ENCODE measurements at regions not wholly inside any gene's neighbourhood (a gene's known extent, or its start where the extent isn't known, plus 50 kb on each side); places are given as distances from the start of the nearest gene placed in this dataset.

DNA sequence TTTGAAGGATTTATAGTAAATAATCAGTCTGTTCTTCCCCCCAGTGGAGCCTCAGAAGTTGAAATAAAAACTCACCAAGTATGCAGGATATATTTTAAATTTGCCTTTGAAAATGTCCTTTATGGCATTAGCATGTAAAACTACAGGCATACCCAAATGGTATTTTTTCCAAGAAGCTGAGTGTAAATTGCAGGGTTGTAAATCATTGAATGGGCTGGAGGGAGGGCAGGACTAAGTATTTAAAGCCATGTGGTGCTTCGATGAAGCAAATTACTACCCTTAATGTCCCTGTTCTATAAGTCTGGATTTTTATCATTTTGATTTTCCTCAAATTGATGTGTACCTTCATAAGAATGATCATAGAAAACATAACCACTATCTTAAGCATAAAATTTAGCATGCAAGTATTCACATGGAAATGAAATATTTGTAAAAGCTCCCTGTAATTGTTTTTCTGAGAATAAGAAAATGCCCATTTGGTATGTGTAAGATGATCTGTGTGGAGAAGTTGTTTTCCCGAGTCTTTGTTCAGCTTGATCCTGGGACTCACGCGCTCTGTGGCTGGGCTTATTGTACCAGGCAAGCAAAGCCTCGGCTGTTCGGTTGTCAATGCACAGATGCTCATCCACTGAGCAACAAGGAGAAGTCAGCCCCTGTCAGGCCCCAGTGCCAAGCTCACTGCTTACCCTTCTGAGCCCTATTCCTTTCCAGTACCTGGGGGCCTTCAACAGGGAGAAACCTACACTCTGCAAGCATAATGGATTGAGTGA is 66.7 kb downstream of the CD164 start:
- no peak for DNase-seq

DNA sequence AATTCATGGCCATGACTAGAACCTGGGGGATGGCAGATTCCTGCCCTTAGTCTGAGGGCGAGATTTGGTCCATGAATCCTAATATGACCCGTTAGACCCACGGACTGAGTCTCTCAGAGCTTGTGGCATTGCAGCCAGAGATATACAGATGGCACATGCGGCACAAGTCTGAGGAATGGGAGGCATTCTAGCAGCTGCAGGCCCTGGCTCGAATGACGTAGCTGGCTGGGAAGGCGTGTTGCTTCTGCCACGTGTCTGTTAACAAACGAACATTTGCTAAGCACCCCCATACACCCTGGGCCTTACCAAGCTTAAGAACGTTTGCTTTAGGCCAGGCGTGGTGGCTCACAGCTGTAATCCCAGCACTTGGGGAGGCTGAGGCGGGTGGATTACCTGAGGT is 68.0 kb downstream of the CD164 start:
- no peak for DNase-seq

DNA sequence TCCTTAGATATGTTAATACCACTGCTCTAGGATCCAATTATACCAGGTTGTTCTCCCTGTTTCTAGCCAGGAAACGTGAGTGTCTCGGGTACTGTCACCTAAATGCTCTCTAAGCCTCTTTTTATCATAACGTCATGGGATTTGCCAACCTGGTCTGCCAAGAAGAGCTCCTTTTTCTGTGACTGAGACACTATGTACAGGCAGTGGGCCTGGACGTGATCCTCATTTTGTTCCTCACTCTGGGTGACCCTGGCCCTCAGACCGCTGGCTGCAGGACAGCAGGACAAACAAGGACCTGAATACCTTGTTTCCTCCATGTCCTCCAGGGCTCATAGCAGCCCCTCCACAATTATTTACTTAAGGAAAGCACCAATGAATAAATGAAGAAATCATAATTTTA is 69.1 kb downstream of the CD164 start:
- no peak for DNase-seq

DNA sequence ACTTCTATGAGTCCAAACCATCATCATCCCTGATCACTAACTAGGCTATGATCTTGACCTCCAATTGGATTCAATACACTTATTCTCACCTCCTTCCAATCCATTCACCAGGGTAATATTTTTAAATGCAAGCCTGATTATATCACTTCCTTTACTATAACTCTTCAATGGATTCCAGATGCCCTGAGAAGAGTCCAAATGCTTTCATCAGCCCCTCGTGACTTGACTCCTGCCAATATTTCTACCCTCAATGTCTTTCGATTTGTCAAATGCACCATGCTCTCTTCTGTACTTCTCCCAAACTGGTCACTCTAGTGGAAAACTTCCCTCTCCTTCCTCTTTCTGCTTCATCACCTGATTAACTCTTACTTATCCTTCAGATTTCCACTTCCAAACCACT is 70.8 kb downstream of the CD164 start:
- no peak for DNase-seq

DNA sequence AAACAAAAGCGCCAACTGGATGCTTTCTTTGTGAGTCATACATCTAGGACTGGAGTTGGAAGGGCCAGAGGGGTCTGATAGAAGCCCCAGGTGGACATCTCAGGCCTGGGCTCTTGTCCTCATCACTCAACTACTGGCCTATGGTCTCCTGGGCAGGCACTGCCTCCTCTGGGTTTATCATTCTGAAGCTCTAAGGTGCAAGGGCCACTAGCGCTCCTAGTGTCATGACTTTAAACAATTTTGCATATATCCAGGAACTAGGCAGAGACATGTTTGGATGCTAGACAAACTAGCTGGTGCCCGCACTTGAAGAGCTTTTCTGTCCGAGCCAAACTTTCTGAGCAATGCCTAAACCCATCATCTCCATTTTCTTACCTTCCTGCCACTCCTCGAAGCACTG is 72.3 kb downstream of the CD164 start:
- no peak for DNase-seq

DNA sequence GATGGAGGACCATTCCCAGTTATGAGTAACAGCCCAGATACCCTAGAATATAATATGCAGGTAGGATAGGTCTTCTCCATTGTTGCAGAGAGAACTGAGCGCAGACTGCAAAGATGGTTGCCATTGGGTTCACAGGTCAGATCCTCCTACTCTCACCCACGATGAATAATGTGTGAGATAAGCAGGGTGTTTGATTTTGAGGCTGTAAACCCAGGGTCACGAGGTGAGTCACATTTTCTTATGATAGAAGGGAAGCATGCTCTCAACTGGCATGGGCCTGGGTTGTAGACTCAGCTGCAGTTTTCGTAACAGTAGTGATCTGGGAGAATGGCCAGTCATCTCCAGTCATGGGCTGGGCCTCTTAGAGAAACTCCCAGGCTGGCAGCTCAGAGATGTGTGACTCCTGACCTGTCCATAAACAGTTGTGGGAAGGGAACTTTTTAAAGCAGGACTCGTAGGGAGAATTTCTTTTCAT is 74.2 kb downstream of the CD164 start:
- DNase-seq, result no peak

DNA sequence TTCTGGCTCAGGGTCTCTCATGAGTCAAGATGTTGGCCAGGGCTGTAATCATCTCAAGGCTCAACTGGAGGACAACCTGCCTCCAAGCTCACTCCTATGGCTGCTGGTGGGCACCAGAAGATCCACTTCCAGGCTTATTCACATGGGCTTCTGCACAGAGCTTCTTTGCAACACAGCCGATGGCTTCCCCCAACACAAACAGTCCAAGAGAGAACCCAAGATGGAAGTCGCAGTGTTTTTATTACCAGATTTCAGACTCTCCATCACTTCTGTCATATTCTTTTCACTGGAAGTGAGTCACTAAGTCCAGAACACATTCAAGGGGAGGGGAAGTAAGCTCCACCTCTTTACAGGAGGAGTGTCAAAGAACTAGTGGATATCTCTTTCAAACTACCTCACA is 75.5 kb downstream of the CD164 start:
- no peak for DNase-seq

DNA sequence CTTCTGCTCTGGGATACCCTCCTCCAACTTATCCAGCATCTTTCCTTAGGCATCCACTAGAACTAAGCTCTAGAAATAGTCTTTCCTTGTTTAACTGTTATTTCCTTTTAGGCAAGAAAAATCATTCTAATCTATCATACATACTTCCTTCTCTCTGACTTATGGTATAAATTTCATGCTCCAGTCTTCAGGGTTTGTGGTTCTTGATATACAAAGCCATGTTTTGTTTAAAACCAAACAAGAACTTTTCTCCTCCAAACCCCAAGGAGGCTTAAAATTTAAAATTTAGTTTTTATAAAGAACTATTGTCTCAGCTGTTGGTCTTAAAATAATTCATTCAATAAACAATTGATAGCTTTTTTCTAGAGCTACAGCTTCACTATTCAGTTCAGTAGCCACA is 77.2 kb downstream of the CD164 start:
- DNase-seq, result no peak

DNA sequence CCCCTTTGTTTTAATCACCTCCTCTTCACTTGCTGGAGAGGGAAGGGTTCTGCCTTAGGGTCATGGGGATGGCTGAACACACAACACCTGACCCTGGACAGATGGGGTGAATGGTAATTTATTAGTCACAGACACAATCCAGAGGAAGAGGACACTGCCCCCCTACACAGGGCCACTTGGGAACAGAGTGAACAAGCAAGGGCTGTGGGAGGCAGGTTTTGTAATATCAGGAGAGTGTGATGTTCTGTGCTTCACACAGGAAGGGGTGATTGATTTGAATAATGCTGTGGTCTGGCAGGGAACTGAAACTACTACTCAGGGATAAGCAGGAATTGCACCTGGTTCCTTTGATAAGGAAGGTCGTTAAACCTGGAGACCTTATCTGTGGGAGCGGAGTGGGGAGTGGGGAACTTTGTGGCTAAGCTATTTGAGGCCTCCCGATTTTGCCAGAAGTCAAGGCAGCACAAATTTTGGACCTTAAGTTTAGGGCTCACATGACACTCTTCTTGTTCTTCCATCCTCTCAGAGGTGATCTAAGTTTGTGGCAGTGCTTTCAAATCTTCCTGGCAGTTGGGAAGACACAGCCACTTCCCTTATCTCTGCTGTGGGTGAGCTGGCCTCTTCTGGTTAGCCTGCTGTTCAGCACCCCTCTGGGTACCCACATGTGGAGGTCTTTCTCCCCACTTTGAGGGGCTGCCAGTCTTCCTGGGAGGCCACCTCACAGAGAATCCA is 77.8 kb downstream of the CD164 start:
- DNase-seq, result peak; percentile 31

DNA sequence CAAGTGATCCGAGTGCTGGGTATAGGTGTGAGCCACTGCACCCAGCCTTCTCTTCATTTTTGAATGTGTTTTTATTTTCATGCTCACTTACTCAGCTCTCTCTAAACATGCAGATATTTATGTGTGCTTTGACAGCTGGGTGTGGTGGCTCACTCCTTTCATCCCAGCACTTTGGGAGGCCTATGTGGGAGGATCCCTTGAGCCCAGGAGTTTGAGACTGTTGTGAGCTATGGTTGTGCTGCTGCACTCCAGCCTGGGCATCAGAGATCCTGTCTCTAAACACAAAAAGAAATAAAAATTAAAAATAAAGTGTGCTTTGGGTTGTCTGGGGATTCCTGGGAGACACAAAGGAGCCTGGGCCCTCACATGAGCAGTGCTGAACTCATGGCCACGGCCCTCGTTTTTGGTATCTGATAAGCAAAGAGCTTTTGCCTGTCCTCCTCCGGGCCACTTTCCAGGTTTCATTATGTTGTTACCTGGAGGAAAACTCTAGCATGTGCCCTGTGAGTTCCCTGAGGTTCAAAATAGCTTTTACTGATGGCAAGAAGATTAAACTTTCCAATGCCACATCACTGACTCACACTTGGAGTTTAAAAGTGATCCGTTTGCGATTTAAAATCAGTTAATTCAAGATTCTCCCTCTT is 78.5 kb downstream of the CD164 start:
- no peak for DNase-seq

DNA sequence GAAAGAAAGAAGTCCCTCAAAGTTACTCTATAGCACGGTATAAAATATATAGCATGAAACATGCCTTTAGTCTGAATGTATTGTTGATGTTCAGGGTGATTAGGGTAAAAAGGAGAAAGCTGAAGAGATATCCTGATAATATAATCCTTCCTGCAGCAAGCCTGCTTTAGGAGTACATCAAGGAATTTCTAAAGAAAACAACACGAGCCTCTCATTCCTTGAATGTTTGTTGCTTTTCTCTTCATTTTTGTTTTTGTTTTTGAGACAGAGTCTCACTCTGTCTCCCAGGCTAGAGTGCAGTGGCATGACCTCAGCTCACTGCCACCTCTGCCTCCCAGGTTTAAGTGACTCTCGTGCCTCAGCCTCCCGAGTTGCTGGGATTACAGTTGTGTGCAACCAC is 79.1 kb downstream of the CD164 start:
- DNase-seq, result no peak

DNA sequence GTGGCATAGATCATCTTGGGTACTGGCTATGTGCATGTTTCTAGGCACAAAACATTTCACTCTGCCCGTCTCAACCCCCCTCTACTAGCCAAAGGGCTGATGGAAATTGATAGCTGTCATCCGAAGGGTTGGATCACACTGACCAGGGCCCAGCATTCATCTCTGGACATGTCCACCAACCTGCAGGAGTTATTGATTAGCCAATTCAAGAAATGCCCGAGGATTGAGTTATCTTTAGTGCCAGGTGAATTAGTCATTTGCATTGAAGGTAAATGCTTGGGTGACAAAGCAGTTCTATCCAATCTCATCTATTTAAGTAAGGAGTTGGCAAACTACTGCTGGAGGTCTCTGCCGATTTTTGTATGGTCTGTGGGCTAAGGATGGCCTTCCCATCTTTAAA is 80.1 kb downstream of the CD164 start:
- no peak for DNase-seq

DNA sequence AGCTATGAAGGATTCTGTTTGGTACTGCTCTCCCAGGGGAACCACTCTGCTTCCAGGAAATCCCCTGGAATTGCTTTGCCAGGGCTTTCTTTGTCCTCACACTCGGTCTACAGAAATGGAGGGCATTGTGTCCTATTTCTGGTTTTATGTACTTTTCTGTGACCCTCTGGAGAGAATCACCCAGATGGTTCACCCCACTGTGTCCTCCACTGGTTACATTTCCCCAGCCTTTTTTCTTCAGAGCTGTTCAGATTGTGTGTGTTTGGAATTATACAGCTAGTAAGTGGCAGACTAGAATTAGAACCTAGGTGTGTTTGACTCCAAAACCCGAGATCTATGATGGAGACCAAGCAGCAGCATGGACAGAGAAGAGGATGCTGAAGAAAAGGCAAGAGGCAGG is 80.8 kb downstream of the CD164 start:
- no peak for DNase-seq

DNA sequence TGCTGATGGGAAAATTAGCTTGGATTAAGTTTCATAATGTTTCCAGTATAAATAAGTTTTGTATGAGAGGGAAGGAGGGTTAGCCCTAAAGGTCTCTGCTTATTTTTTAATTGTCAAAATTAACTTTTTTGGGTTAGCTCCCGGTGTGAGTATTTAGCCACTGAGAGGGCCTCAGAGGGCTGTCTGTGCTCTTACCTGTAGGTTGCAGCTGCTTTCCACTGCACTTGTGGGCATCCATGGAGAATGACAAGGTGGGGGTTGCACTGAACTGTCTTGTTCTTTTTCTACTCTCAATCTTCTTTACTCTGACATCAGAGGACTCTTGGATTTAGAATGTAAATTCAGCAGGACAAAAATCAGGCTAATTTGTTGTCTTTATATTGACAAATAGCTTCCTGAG is 81.4 kb downstream of the CD164 start:
- DNase-seq, result no peak

DNA sequence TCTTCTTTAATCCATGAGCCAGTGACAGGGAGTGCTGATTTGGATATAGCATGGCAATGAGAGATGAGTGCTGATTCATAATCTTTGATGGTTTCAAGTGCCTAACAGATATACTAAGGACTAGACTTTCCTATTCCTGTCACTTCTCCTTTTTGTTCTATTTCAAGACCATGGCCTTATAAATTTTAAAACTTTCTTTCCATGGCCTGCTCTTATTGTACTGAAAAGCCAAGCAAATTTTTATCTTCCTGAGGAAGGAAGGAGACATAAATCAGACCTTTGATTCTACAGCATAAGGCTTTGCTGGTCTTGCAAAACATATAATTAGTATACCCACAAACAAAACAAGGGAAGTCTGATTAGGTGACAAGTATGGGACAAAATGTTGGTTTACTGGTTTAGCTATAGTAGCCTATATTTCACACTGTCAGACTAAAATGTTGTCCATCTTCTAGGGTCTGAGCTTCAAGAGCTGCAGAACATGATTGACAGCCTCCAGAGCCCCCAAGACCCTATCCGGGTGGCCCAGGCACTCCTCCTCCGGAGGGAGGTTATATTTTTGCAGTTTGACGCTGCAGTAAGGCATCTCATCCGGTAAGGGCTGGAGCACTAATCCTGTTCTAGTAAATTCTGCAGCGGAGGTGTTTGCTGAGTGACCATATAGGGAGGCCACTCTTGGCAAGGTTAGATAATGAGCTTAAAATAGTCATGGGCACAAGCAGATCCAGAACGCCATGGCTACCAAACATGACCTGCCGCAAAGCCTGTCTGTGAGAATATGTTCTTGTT is 82.3 kb downstream of the CD164 start:
- no peak for DNase-seq

DNA sequence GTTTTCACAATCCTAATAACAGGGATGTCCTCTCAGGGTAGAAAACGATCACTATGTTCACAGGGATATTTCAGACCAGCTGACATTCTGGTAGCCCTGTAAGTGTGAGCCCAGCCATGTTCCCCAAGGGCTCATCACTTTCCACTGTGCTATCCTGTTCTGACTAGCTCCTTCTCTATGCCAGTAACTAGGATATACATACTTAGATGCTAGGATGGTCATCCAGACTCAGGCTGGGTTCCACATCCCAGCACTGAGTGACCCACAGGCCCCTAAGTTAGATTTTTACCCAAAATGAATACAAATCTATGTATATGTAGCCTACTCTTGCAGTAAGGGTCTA is 83.0 kb downstream of the CD164 start:
- DNase-seq, result no peak

DNA sequence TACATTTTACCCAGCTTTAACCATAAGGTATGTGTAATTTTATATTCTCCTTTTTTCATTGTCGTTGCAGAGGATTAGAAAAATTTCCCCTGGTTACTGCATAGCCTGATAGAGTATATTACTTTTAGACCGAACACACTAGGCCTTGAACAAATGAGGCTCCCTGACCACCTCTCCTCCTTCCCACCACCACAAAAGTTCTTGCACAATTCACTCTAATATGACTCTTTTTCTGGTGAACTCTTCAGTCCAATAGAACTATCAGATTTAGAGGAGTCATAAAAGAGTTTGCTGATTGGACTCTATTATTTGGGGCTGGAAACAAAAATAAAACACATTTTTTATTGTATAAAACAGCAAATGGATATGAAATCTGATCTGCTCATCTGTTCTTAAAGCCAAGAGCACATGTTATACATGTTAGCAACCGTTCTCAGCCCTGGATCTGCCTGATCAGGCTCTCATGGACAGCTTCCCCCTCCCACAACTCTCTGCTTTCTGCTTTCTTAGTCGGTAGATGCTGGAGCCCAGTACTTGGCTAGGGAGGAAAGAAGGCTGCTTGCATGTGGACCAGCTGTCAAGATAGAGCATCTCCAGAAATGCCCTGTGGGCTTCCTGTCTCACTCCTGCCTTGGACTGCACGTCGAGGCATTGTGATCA is 83.5 kb downstream of the CD164 start:
- no peak for DNase-seq

DNA sequence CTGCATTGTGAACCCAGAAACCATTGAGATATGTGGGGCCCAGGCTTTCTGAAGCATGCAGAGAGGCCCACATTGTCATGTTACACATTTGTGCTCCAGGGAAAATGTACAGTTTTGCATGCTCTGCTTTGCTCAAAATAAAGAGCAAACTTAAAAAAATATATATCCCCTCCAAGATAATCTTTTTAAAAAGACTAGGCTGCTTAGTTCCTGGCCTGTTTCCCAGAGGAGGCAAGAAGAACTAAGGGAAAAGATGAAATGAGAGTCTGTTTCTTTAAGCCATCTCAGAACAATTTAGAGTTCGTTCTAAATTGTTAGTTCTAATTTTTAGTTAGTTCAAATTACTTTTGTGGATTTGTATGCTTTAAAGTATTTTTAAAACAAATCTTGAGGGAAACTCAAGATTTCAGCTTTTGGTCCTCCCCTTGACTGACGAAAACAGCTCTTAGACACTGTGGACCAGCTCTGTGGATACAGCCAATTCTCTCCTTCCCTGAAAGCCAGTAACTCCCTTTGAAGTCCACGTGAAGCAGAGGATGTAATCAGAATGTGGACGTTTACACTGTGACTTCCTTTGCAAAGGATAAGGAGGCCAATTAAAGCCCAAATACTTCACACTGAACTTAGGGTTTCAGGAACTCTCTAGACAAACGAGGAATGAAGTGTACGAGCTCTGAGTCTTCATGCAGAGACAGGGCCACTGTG is 84.7 kb downstream of the CD164 start:
- DNase-seq, result no peak

DNA sequence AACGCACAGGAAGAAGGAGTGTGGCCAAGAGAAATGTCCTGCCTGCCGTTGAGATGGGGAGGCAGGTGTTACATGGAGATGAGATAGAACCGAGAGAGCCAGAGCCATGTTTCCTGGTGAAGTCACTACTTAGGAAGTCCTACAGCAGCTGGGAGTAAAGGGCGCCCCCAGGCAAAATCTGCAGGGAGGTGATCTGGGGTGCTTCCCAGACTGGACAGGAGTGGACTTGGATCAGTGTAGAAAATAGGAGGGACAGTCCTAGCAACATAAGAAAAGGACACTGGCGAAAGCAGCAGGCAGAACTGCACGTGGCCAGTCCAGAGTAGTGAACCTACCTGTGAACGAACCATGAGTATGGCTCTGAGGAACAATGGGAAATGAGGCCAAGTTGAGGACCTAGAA is 85.3 kb downstream of the CD164 start:
- no peak for DNase-seq

DNA sequence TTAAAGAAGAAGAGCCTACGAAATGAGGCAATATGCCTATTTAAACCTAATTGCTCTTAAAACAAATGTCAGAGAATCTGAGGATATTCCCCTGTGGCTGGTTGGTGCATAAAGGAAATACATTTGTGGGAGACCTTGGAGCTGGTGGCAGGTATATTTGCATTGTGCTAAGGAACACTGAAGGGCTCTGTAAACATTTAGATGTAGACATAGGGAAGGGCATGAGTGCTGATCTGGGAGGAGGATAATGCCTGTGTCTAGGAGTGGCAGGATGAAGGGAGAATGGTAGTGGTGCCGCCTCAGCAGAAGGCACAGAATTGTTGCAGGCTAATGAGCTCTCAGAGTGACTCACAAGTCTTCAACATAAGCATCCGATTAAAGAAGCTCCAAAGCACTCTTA is 85.8 kb downstream of the CD164 start:
- peak; percentile 91 for DNase-seq

DNA sequence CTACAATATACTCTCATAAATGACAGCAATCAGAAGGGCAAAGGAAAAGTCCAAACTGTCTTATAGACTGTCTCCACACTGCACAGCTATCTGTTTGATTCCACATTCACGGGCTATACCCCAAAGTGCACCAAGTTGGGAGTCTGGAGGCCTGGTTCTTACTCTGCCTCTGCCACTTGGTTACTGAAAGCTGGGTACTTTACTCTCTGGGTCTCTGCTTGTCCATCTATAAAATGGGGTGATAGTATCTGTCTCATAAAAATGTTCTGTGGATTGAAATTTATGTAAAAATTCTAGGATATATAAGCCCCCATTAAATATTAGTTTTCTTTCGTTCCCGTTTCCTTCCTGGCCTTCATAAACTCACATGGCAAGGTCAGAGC is 86.5 kb downstream of the CD164 start:
- DNase-seq, result no peak

DNA sequence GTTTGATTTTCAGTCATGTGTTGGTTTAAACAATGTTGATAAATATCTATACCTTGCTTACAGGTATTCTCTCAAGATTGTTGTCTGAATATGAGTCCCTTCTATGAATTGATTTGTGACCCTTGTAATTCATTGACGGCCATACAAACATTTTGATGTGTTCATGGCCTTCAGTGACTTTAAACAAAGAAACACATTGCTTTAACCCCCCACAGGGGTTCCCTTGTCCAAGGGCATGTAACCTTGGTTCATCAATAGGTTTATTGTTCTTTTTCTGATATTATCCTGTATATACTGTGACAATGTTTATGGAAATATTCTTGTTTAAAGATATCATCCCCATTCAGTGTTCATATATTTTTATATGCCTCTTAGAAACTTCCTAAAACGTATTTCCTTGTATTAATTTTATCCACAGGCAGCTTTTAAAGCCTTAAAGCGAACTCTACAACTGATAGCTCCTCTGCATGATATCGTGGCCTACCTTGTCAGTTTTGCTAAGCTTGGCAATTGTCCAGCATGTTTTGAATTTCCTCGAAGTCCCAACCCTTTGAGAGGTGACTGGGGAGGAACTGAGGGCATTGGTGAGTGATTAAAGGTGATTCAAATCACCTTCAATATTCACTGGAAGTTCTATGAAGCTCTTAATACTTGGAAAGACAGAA is 87.0 kb downstream of the CD164 start:
- DNase-seq, result no peak

Measured in NCI-H526 treated with DMSO at 0.1 percent for 48 hours (cell line).